IMR-90 (cell line): ENCODE measurements at regions not wholly inside any gene's neighbourhood (a gene's known extent, or its start where the extent isn't known, plus 50 kb on each side); places are given as distances from the start of the nearest gene placed in this dataset.

Source experiments
- ATAC-seq: fragments of 200-7000 bp; cut with Tn5 transposase; 2 replicates; pipeline ENCODE4 v1.9.1; 2020; ENCODE audit warnings: low read depth, mild to moderate bottlenecking, moderate library complexity
- BruUV-seq: library from RNA; stranded (reverse); fragments of 400-500 nt; replicated peaks from 2 replicates; lab custom pipeline; 2021; lab: Mats Ljungman, UMichigan
- CTCF ChIA-PET: fragments of 300-600 bp; formaldehyde crosslinking; extraction: SDS; loops from one replicate; lab custom pipeline; 2021; ENCODE audit warnings: antibody characterized with exemption; lab: Yijun Ruan, JAX
- POLR2A ChIA-PET: fragments of 300-600 bp; sonication (Branson Sonifier 250); formaldehyde crosslinking; loops from one replicate; lab custom pipeline; 2022; ENCODE audit warnings: antibody characterized with exemption; ENCODE audit not compliant: unreplicated experiment; lab: Charles Lee
- DNase-seq: peaks from one replicate; pipeline ENCODE4 v3.0.0; 2013
- H2AFZ ChIP-seq: replicated peaks from 2 replicates; pipeline ENCODE3; 2013; ENCODE audit warnings: low read length, mild to moderate bottlenecking; ENCODE audit not compliant: poor library complexity
- H2AK5ac ChIP-seq: 2 replicates; pipeline ENCODE4 v1.6.1; 2013; ENCODE audit warnings: low read depth, low read length, inconsistent platforms
- H2AK9ac ChIP-seq: replicated peaks from 2 replicates; pipeline ENCODE3; 2013; ENCODE audit warnings: mild to moderate bottlenecking, low read depth, low read length, moderate library complexity; ENCODE audit not compliant: poor library complexity
- H2BK120ac ChIP-seq: 2 replicates; pipeline ENCODE4 v1.6.1; 2013; ENCODE audit warnings: low read depth, low read length, inconsistent platforms
- H2BK15ac ChIP-seq: 3 replicates; pipeline ENCODE4 v1.6.1; 2013; ENCODE audit warnings: low read depth, low read length, inconsistent platforms
- H2BK20ac ChIP-seq: 2 replicates; pipeline ENCODE4 v1.6.1; 2013; ENCODE audit warnings: low read depth, mild to moderate bottlenecking, inconsistent platforms, low read length, moderate library complexity
- H2BK5ac ChIP-seq: 2 replicates; pipeline ENCODE4 v1.6.1; 2013; ENCODE audit warnings: mild to moderate bottlenecking, low read depth, low read length, inconsistent platforms; ENCODE audit not compliant: poor library complexity, severe bottlenecking
- H3K14ac ChIP-seq: replicated peaks from 2 replicates; pipeline ENCODE4 v1.6.1; 2013; ENCODE audit warnings: low read depth, low read length, inconsistent platforms
- H3K18ac ChIP-seq: 2 replicates; pipeline ENCODE4 v1.6.1; 2013; ENCODE audit warnings: low read depth, low read length, control low read depth
- H3K23ac ChIP-seq: 2 replicates; pipeline ENCODE4 v1.6.1; 2013; ENCODE audit warnings: low read depth, low read length, inconsistent platforms
- H3K27ac ChIP-seq: 2 replicates; pipeline ENCODE4 v1.5.1; 2013; ENCODE audit warnings: mild to moderate bottlenecking, control low read depth, low read length; ENCODE audit not compliant: insufficient read depth
- H3K27me3 ChIP-seq: 2 replicates; pipeline ENCODE4 v1.6.1; 2013; ENCODE audit warnings: low read length; ENCODE audit not compliant: control insufficient read depth, insufficient read depth
- H3K36me3 ChIP-seq: 2 replicates; pipeline ENCODE4 v1.6.1; 2013; ENCODE audit warnings: low read length, mixed read lengths; ENCODE audit not compliant: control insufficient read depth, insufficient read depth
- H3K4ac ChIP-seq: 2 replicates; pipeline ENCODE4 v1.6.1; 2013; ENCODE audit warnings: low read depth, low read length, inconsistent platforms
- H3K4me1 ChIP-seq: 2 replicates; pipeline ENCODE4 v1.6.1; 2013; ENCODE audit warnings: low read length, mixed read lengths; ENCODE audit not compliant: control insufficient read depth, insufficient read depth
- H3K4me2 ChIP-seq: 2 replicates; pipeline ENCODE4 v1.6.1; 2013; ENCODE audit warnings: low read depth, mild to moderate bottlenecking, control low read depth, low read length, moderate library complexity
- H3K4me3 ChIP-seq: 2 replicates; pipeline ENCODE4 v1.5.1; 2013; ENCODE audit warnings: low read depth, mild to moderate bottlenecking, control low read depth, low read length, moderate library complexity; ENCODE audit not compliant: insufficient read depth
- H3K56ac ChIP-seq: 2 replicates; pipeline ENCODE4 v1.6.1; 2013; ENCODE audit warnings: low read length, inconsistent platforms; ENCODE audit not compliant: insufficient read depth; ENCODE audit errors: extremely low read depth
- H3K79me1 ChIP-seq, 2 experiments: 2 replicates each; pipeline ENCODE4 v1.6.1; 2013; ENCODE audit warnings: low read length in 2 of 2, inconsistent platforms in 1 of 2, low read depth in 1 of 2
- H3K9ac ChIP-seq: 2 replicates; pipeline ENCODE4 v1.6.1; 2013; ENCODE audit warnings: low read depth, low read length, control low read depth
- H3K9me1 ChIP-seq: 2 replicates; pipeline ENCODE4 v1.6.1; 2013; ENCODE audit warnings: low read length, inconsistent platforms; ENCODE audit not compliant: insufficient read depth
- H3K9me3 ChIP-seq: 2 replicates; pipeline ENCODE4 v1.6.1; 2013; ENCODE audit warnings: low read length; ENCODE audit not compliant: control insufficient read depth, insufficient read depth
- H4K20me1 ChIP-seq: 2 replicates; pipeline ENCODE4 v1.6.1; 2013; ENCODE audit warnings: low read length, inconsistent platforms; ENCODE audit not compliant: insufficient read depth
- H4K5ac ChIP-seq: 2 replicates; pipeline ENCODE4 v1.6.1; 2013; ENCODE audit warnings: mild to moderate bottlenecking, low read depth, low read length, control low read depth
- H4K8ac ChIP-seq, 2 experiments: 2 replicates each; pipeline ENCODE4 v1.6.1; 2013; ENCODE audit warnings: low read depth in 2 of 2, low read length in 2 of 2, control low read depth in 1 of 2, inconsistent platforms in 1 of 2
- H4K91ac ChIP-seq: 2 replicates; pipeline ENCODE4 v1.6.1; 2013; ENCODE audit warnings: low read depth, low read length, inconsistent platforms; ENCODE audit not compliant: insufficient read depth
- BHLHE40 ChIP-seq: fragments of 150-350 bp; IDR thresholded peaks from 2 replicates; pipeline ENCODE4 v1.6.1; 2016; ENCODE audit warnings: mild to moderate bottlenecking, low read depth, low read length
- CEBPB ChIP-seq: IDR thresholded peaks from 2 replicates; pipeline ENCODE4 v1.6.1; 2012; ENCODE audit warnings: low read depth, low read length, improper control_type of control experiment
- CHD1 ChIP-seq: IDR thresholded peaks from 2 replicates; pipeline ENCODE4 v1.6.1; 2012; ENCODE audit warnings: low read depth, low read length, improper control_type of control experiment
- CTCF ChIP-seq: conservative IDR thresholded peaks from 2 replicates; pipeline ENCODE4 v1.5.1; 2012; ENCODE audit warnings: mild to moderate bottlenecking, low read depth, low read length, improper control_type of control experiment
- ELK1 ChIP-seq: fragments of 150-350 bp; IDR thresholded peaks from 2 replicates; pipeline ENCODE4 v1.6.1; 2016; ENCODE audit warnings: low read depth, mild to moderate bottlenecking, low read length, moderate library complexity, borderline replicate concordance
- MAFK ChIP-seq: IDR thresholded peaks from 2 replicates; pipeline ENCODE4 v1.6.1; 2012; ENCODE audit warnings: low read depth, low read length, improper control_type of control experiment
- MAZ ChIP-seq: IDR thresholded peaks from 2 replicates; pipeline ENCODE4 v1.6.1; 2012; ENCODE audit warnings: low read depth, mild to moderate bottlenecking, low read length, improper control_type of control experiment, moderate library complexity, borderline replicate concordance
- MXI1 ChIP-seq: IDR thresholded peaks from 2 replicates; pipeline ENCODE4 v1.6.1; 2012; ENCODE audit warnings: low read depth, mild to moderate bottlenecking, low read length, moderate library complexity, borderline replicate concordance
- NFE2L2 ChIP-seq: fragments of 150-350 bp; IDR thresholded peaks from 2 replicates; pipeline ENCODE4 v1.6.1; 2016; ENCODE audit warnings: low read depth, mild to moderate bottlenecking, low read length
- POLR2A ChIP-seq: IDR thresholded peaks from 2 replicates; pipeline ENCODE4 v1.6.1; 2012; ENCODE audit warnings: mild to moderate bottlenecking, low read depth, low read length
- RAD21 ChIP-seq: IDR thresholded peaks from 2 replicates; pipeline ENCODE4 v1.6.1; 2012; ENCODE audit warnings: low read length, improper control_type of control experiment
- RCOR1 ChIP-seq: IDR thresholded peaks from 2 replicates; pipeline ENCODE4 v1.6.1; 2012; ENCODE audit warnings: mild to moderate bottlenecking, low read length, improper control_type of control experiment; ENCODE audit not compliant: insufficient replicate concordance
- RFX5 ChIP-seq: IDR thresholded peaks from 2 replicates; pipeline ENCODE4 v1.8.0; 2012; ENCODE audit warnings: low read depth, mild to moderate bottlenecking, low read length, moderate library complexity
- SMC3 ChIP-seq: fragments of 150-350 bp; IDR thresholded peaks from 2 replicates; pipeline ENCODE4 v1.6.1; 2016; ENCODE audit warnings: low read depth, mild to moderate bottlenecking, antibody characterized with exemption, low read length, moderate library complexity
- WGBS, 2 experiments: methylation state at CpG; one replicate each; pipeline versions ENCODE4 v1.1.5 to v1.1.7; 2013; ENCODE audit warnings: missing lambda C conversion rate in 2 of 2; ENCODE audit not compliant: insufficient read length in 1 of 2; ENCODE audit errors: extremely low coverage in 2 of 2; 5-methylcytosine and 5-hydroxymethylcytosine counted together
- dilution Hi-C: fragments of 300-500 bp; cut with HindIII; formaldehyde crosslinking; loops from one replicate; pipeline ENCODE4 v1.14.3; 2018; ENCODE audit warnings: low sequenced_read_pairs; ENCODE audit not compliant: unreplicated experiment
- in situ Hi-C: fragments of 300-500 bp; cut with MboI; formaldehyde crosslinking; loops from 3 replicates; pipeline ENCODE4 v1.14.3; 2019; ENCODE audit warnings: low sequenced_read_pairs, inconsistent platforms, mixed read lengths
- intact Hi-C: fragments of 100-400 bp; cut with micrococcal nuclease; formaldehyde crosslinking; loops from 2 replicates; pipeline ENCODE4 v1.10.0; 2022
- TF ChIP-seq, protein P1 (sequence below): fragments of 150-350 bp; IDR thresholded peaks from 2 replicates; pipeline ENCODE4 v1.6.1; 2017; ENCODE audit warnings: mild to moderate bottlenecking, antibody characterized with exemption, low read length, low read depth

- H3K36me3 ChIP-seq, result no peaks in the 10 kb centered on the region
- H4K91ac ChIP-seq, result no peak overlapping the region
- no peaks in the 10 kb centered on the region for H3K27me3 ChIP-seq
- H2BK20ac ChIP-seq, result no peak overlapping the region
- POLR2A ChIA-PET, result no interaction called here
- H3K9me3 ChIP-seq, result peaks cover 4% of the 10 kb centered on the region; the same call in 1 of the 2 replicates
- WGBS, 2 experiments, result 18% methylated on average over 2 of the region's 6 CpGs; no CpG with 5 or more reads in 1 of the 2 experiments
- ATAC-seq (no peak), DNase-seq (no peak)
- H3K56ac ChIP-seq, result no peak overlapping the region
- H3K4me3 ChIP-seq, result no peak overlapping the region
- no peak overlapping the region for H3K4me2 ChIP-seq
- H4K5ac ChIP-seq, result no peak overlapping the region
- no TSS peak for BruUV-seq
- no peaks in the 10 kb centered on the region for H3K9me1 ChIP-seq
- CTCF ChIA-PET, result no interaction called here
- H2BK15ac ChIP-seq, result no peak overlapping the region
- H3K4me1 ChIP-seq, result no peaks in the 10 kb centered on the region
- H4K20me1 ChIP-seq, result no peaks in the 10 kb centered on the region
- intact Hi-C loops, result no loop called here
- no peak overlapping the region for H2BK5ac ChIP-seq
- H3K9ac ChIP-seq, result no peak overlapping the region
- H3K79me1 ChIP-seq, result no peaks in the 10 kb centered on the region
- no peak overlapping the region for H3K14ac ChIP-seq
- no peak for TF ChIP-seq MAZ
- TF ChIP-seq CEBPB, result no peak
- no peak for TF ChIP-seq CHD1
- no peak for TF ChIP-seq NFE2L2
- TF ChIP-seq POLR2A, result no peak
- no peak for TF ChIP-seq CTCF
- TF ChIP-seq RFX5, result no peak
- TF ChIP-seq RCOR1, result no peak
- no peak for TF ChIP-seq SMC3
- TF ChIP-seq, protein P1, sequence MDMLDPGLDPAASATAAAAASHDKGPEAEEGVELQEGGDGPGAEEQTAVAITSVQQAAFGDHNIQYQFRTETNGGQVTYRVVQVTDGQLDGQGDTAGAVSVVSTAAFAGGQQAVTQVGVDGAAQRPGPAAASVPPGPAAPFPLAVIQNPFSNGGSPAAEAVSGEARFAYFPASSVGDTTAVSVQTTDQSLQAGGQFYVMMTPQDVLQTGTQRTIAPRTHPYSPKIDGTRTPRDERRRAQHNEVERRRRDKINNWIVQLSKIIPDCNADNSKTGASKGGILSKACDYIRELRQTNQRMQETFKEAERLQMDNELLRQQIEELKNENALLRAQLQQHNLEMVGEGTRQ, result no peak
- no peak for TF ChIP-seq BHLHE40
- no peak for TF ChIP-seq MXI1
- TF ChIP-seq RAD21, result no peak
- TF ChIP-seq ELK1, result no peak
- TF ChIP-seq MAFK, result no peak
- H4K8ac ChIP-seq, result no peak overlapping the region
- no peak overlapping the region for H2AK9ac ChIP-seq
- in situ Hi-C loops, result no loop called here
- dilution Hi-C loops, result no loop called here
- no peak overlapping the region for H3K23ac ChIP-seq
- H3K4ac ChIP-seq, result no peak overlapping the region
- H2AK5ac ChIP-seq, result no peak overlapping the region
- H3K18ac ChIP-seq, result no peak overlapping the region
- H2BK120ac ChIP-seq, result no peak overlapping the region
- H3K27ac ChIP-seq, result no peak overlapping the region
- peak overlapping the region; percentile 32 for H2AFZ ChIP-seq
Observed at GRCh38 chr12:113537751-113538087, 66.0 kb upstream of the LHX5 start.
